CD4-positive, alpha-beta T cell treated with Interleukin-17A for 1 hour (primary cell): ENCODE measurements at regions not wholly inside any gene's neighbourhood (a gene's known extent, or its start where the extent isn't known, plus 50 kb on each side); places are given as distances from the start of the nearest gene placed in this dataset.
A peak's percentile ranks its signal among the peaks of the same experiment; 100 is the strongest.
"Not testable (repeated sequence)": the region's sequence is repeated elsewhere in the genome, so short reads cannot be mapped to it uniquely, and the experiment has no call there.

Source experiments
- DNase-seq: peaks from one replicate; pipeline ENCODE4 v3.0.0-alpha.2; 2020

DNA sequence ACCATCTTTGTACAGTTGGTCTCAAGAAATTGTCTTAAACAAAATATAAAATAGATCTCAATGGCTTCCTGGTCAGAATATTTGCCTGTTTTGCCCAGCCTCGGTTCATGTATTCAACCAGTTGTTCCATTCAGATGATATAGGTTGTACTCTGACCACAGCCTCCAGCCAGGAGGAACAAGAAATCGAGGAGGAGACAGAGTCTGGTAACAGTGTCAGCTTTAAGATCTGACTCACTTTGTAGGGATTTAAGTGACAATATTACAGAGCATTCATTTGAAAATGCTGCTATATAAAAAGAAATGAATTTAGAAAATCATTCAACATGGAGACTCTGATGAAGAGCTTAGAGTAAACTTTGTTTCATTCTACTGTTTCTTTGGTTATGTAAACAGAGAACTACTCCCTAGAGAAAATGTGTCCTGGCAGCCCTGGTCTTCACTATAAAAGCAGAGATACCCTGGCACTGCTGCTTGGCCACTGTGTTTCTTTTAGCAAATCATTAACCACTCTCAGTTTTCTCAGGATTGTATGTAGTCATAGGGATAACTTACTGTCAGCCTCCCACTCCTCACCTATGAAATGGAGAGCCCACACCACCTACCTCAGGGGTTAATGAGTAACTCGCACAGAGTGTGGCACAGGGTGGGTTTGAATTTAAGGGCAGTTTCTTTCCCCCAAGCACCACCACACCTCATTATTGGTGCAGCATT lies 53.5 kb downstream of the PAGE2 start:
- no peak for DNase-seq

DNA sequence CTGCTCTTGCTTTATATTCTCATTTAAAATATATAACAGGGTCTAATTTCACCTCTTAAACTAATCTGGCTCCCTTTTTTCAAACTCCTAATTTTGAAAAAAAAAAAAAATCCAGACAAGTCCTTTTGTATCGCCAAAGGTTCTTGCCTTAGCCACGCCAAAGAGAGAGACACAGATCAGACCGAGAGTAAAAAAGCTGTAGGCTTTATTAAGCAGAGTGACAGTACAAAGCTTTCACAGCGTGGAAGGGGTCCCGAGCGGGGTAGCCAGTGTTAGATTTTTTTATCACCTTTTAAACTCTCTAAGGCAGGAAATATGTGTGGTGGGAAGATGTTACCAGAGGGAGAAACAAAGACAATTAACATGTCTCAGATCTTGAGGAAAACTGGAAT lies 54.1 kb downstream of the PAGE2 start:
- DNase-seq, result no peak

DNA sequence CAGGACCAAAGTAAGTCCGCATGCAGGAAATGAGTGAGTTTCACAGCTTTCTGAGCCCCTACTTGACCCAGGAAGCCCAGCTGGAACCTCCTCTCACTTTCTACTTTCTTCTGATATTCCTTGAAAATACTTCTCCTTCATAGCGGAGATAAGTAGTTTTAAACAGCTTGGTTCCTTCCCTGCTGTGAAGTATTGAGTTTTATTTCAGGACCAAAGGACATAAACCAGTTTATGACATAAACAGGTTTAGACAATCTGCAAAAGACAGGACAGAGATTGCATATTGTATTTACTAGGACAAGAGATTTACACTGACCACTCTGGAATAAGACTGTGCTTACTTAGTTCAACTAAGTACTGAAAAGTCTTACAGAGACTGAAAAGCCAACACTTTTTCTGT lies 54.8 kb downstream of the PAGE2 start:
- no peak for DNase-seq

DNA sequence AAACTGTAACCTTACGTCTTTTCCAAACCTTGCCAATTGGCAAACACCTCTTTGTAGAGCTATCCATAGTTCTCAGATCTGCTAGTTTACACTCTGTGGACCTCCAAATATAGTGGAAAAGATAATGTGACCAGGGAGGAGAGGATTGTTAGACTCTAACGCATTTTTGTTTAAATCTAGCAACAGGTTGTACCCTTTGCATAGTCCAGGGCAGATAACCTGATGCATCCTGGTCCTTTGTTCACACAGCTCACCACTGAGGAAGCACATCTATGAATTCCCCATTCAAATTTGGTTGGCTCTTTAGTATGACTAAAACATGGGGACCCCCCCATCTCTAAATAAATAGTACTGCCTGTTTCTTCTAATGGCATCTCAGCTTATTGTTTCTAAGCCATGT lies 55.9 kb downstream of the PAGE2 start:
- no peak for DNase-seq

DNA sequence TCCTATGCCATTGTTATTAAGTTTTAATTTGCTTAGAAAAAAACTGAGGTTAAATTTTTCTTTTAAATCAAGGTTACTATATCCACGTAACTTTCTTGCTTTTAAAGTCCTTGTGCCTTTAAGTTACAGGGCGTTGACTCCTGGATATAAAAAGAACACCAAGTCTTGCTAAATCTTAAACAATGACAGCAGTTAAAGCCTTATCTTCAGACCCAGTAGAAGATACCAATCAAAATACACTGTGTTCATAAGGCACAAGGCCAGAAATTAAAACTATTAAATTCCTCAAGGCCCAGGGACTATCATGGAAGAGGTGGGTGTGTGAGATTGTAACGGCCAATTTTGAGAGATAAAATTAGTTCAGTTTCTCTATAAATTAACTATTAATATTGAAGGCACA lies 60.4 kb downstream of the PAGE2 start:
- DNase-seq, result no peak

DNA sequence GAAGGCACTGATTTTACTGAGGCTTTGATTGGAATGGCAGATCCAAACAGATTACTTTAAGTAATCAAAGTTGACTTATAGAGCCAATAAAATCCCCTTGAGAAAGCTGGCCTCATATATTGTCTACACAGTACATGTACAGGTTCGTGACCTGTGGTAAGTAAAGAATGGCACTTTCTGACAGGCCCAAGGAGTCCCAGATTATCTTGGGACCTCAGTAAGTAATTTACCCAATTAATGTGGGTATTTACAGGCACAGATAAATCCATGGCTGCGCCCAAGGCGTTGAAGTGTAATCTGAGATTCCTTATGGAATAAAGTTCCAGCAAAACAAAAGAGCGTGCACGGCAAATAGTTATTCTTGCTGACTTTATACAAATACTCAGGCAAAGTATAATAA lies 62.4 kb downstream of the PAGE2 start:
- DNase-seq, result no peak

DNA sequence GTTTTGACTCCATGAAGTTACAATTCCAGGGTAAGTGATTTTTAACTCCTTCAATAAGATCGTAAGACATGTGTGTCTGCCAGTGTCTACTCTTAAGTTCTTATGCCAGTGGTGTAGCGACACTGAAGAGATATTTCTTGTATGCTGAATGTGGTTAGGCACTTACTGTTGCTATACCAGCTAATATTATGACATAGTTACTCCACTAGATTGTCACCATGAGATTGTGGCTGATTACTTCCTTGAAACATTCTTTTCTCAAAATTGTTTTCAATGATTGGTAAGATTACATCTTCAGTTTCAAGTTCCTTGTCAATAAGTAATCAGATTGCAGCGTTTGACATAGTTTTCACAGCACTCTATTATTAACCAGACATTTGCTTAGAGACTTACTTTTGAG lies 60.6 kb upstream of the PAGE5 start:
- peak; percentile 45 for DNase-seq

DNA sequence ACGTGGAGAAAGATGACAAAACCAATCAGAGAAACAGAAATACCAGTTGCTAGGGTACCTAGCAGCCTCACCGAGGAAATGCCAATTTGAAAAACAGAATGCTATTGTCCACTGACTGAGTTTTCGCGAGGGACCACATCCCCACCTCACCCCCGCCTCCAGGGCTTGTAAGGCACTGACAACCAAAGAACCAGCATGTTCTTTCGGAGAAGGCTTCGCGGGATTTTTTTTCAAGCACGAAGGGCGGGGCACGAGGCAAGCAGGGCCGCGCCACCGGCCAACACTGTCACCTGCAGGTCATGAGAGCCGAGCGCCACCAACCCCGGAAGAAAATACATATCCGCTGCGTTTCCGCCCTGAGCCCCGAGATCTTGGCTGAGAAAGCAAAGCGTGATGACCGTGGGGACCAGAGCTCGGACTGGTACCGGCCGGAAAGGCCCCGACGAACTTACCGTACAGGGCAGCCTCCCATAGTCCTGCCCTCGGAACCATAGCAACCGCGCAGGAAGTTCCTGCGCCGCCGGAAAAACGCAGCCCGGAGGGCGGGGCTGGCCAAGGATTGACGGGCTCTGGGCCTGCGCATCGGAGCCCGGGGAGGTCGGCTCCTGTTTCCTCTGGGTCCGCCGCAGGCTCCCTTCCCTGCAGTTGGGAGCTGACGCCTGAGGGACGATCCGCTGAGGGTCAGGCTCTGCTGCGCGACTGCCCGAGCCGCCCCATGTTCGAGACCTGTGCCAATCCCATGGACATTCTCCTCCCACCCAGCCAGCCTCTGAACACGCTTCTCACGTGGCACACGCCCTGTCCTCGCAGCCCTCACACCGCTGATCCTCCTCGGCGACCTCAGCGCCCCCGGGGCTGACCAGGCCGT lies 59.2 kb upstream of the PAGE5 start:
- DNase-seq, result peak; percentile 93

DNA sequence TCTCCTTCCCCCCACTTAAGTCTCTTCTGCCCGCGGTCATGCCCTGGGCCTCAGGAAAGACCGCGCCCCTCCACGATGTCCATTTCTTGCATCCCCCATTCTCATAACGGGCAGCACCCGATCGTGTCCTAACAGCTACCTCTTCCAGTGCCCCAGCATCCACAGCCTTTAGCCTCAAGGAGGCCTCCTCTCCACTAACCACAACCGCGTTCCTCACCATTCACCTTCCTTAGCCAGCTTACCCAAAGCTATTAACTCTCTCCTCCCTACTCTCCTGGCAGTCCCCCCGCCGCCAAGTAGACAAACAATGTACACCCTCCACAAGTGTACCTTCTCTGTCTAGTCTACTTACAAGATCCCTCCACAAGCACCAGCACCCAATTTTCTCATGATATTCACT lies 58.6 kb upstream of the PAGE5 start:
- no peak for DNase-seq

DNA sequence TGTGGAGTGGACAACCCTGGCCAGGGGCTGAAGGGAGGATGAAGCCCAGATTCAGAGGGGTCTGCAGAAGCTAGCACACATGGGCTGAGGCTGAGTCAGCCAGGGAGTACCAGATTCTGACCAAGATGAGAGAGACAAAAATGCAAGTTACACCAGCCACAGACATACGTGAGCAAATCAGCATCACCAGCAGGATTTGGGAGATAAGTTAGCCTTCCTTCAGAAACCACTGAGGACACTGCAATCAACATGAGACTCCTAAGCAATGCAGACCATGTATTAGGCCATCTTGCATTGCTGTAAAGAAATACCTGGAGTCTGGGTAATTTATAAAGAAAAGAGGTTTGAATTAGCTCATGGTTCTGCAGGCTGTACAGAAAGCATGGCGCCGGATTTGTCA lies 57.0 kb upstream of the PAGE5 start:
- DNase-seq, result no peak

DNA sequence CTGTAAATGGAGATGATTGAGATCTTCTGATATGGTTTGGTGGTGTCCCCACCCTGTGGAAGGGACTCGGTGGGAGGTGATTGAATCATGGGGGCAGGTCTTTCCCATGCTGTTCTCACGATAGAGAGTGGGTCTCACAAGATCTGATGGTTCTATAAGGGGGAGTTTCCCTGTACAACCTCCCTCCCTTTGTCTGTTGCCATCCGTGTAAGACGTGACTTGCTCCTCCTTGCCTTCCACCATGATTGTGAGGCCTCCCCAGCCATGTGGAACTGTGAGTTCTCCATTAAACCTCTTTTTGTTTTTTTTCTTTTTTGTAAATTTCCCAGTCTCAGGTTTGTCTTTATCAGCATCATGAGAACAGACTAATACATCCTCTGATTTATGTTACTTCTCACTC lies 55.1 kb upstream of the PAGE5 start:
- DNase-seq, result not testable (repeated sequence)

DNA sequence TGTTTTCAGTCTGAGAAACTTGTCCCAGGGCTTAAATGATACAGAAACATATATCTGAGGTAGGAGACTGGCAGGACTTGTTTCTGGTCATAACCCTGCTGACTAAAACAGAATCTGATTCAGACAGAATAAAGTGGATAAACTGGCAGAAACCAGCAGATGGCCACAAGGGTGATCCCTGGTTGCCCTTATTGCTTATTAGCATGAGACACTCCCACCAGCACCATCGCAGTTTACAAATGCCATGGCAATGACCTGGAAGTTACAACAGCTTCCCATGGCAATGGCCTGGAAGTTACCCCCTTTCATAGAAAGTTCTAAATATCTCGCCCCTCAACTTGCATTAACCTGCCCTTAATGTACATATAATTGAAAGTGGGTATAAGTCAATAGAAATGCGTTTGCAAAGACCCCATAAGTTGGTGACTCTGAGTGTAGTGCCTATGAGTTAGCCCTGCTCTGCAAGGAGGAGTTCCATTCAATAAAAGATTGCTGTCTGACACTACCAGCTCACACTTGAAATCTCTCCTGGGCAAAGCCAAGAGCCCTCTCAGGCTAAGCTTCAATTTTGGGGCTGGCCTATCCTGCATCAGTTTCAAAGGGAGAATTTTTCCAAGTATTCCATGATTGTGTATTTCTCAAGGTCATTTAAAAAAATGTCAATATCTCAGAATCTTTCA lies 52.9 kb upstream of the PAGE5 start:
- DNase-seq, result no peak

DNA sequence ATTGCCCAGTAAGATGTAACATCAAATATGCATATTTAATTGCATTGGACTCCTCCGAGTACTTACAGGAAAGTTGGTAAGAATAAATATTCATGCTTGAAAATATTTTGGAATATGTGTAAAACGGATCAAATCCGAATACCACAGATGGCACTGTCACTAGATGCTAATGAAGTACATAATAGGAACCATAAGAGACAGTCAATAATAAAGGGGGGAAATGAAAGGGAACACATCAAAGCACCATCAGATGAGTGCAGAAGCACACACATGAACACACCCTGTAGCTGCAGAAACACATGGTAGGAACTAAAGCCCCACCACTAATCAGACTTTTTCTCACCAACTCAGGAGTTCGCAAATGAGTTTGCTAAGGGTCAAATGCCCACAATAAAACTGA lies 52.2 kb upstream of the PAGE5 start:
- no peak for DNase-seq

DNA sequence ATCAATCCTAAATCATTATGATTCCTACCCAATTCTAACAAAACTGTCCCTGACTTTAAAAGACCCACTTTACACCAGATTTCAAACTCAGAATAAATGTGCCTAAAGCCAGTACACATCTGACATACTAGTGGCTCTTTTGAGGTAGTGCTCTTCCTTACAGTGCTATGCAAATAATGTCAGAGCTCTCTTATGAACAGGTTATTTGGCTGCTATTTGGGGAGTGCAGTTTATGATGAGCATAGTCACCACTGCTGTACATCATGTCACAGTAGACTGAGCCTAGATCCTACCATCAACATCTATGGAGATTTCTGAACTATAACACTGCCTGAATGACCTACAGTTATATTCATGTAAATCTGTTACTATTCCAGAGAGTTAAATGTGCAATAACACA lies 50.4 kb upstream of the PAGE5 start:
- no peak for DNase-seq
